WTC11 (cell line): ENCODE measurements at regions not wholly inside any gene's neighbourhood (a gene's known extent, or its start where the extent isn't known, plus 50 kb on each side); places are given as distances from the start of the nearest gene placed in this dataset.

Experiments
- ATAC-seq: fragments of 200-7000 bp; cut with Tn5 transposase; 2 replicates; pipeline ENCODE4 v1.10.0; 2021; ENCODE audit warnings: mild to moderate bottlenecking, moderate library complexity
- CTCF ChIA-PET: fragments of 300-600 bp; sonication (Branson Sonifier 250); formaldehyde crosslinking; loops from one replicate; lab custom pipeline; 2021; ENCODE audit warnings: antibody characterized with exemption; lab: Charles Lee
- POLR2A ChIA-PET: fragments of 350-600 bp; sonication (Branson Sonifier 250); formaldehyde crosslinking; loops from one replicate; lab custom pipeline; 2021; ENCODE audit warnings: antibody characterized with exemption; lab: Charles Lee
- DNase-seq: peaks from one replicate; pipeline ENCODE4 v3.0.0; 2021; ENCODE audit warnings: low spot score
- H3K27ac Mint-ChIP-seq: 2 replicates; pipeline ENCODE4 v1.8.0; 2021; ENCODE audit warnings: mixed read lengths
- H3K27me3 Mint-ChIP-seq: 2 replicates; pipeline ENCODE4 v1.8.0; 2021; ENCODE audit warnings: low read depth, mild to moderate bottlenecking, moderate library complexity, mixed read lengths
- H3K36me3 Mint-ChIP-seq: 2 replicates; pipeline ENCODE4 v1.8.0; 2021; ENCODE audit warnings: mixed read lengths
- H3K4me1 Mint-ChIP-seq: 2 replicates; pipeline ENCODE4 v1.8.0; 2022; ENCODE audit warnings: mixed read lengths
- H3K4me3 Mint-ChIP-seq: 2 replicates; pipeline ENCODE4 v1.8.0; 2021; ENCODE audit warnings: mild to moderate bottlenecking, moderate library complexity, mixed read lengths
- H3K9me3 Mint-ChIP-seq: 2 replicates; pipeline ENCODE4 v1.8.0; 2021; ENCODE audit warnings: mixed read lengths
- CBFB ChIP-seq: sonication (generic); formaldehyde crosslinking; IDR thresholded peaks from 2 replicates; pipeline ENCODE4 v1.8.1; 2022; ENCODE audit warnings: mild to moderate bottlenecking, low read depth, missing genetic modification reagents
- EMX1 ChIP-seq: fragments of 250-450 bp; sonication (Bioruptor Pico); IDR thresholded peaks from 2 replicates; pipeline ENCODE4 v1.8.0; 2021; ENCODE audit warnings: mild to moderate bottlenecking
- FOXK1 ChIP-seq: sonication (generic); formaldehyde crosslinking; IDR thresholded peaks from 2 replicates; pipeline ENCODE4 v1.8.0; 2022; ENCODE audit warnings: mild to moderate bottlenecking, moderate library complexity, missing genetic modification reagents
- FOXP1 ChIP-seq: sonication (generic); formaldehyde crosslinking; IDR thresholded peaks from 2 replicates; pipeline ENCODE4 v1.8.0; 2022; ENCODE audit warnings: missing genetic modification reagents, mild to moderate bottlenecking, moderate library complexity, borderline replicate concordance
- HMGA2 ChIP-seq: fragments of 250-450 bp; sonication (Bioruptor Pico); IDR thresholded peaks from 2 replicates; pipeline ENCODE4 v1.4.0; 2021; ENCODE audit warnings: mild to moderate bottlenecking, moderate library complexity
- MYBL2 ChIP-seq: sonication (generic); formaldehyde crosslinking; IDR thresholded peaks from 2 replicates; pipeline ENCODE4 v1.8.1; 2023; ENCODE audit warnings: mild to moderate bottlenecking, moderate library complexity, missing genetic modification reagents
- TEAD1 ChIP-seq: sonication (generic); formaldehyde crosslinking; IDR thresholded peaks from 2 replicates; pipeline ENCODE4 v1.8.0; 2022; ENCODE audit warnings: mild to moderate bottlenecking, missing genetic modification reagents
- TEAD4 ChIP-seq: sonication (generic); formaldehyde crosslinking; IDR thresholded peaks from 2 replicates; pipeline ENCODE4 v1.8.0; 2022; ENCODE audit warnings: mild to moderate bottlenecking, missing genetic modification reagents
- ZBTB21 ChIP-seq: sonication (generic); formaldehyde crosslinking; IDR thresholded peaks from 2 replicates; pipeline ENCODE4 v1.8.1; 2023; ENCODE audit warnings: mild to moderate bottlenecking, missing genetic modification reagents, borderline replicate concordance
- TF ChIP-seq, protein P1 (sequence below): sonication (generic); formaldehyde crosslinking; IDR thresholded peaks from 2 replicates; pipeline ENCODE4 v1.8.0; 2023; ENCODE audit warnings: mild to moderate bottlenecking, missing genetic modification reagents
- TF ChIP-seq, protein P2 (sequence below): sonication (generic); formaldehyde crosslinking; IDR thresholded peaks from 2 replicates; pipeline ENCODE4 v1.8.1; 2022; ENCODE audit warnings: low read depth, mild to moderate bottlenecking, moderate library complexity, missing genetic modification reagents, borderline replicate concordance
- TF ChIP-seq, protein P3 (sequence below): sonication (generic); formaldehyde crosslinking; IDR thresholded peaks from 2 replicates; pipeline ENCODE4 v1.8.1; 2022; ENCODE audit warnings: low read depth, missing genetic modification reagents, borderline replicate concordance
- TF ChIP-seq, protein P4 (sequence below): sonication (generic); formaldehyde crosslinking; IDR thresholded peaks from 2 replicates; pipeline ENCODE4 v1.8.1; 2023; ENCODE audit warnings: mild to moderate bottlenecking, missing genetic modification reagents
- TF ChIP-seq, protein P5 (sequence below): sonication (generic); formaldehyde crosslinking; IDR thresholded peaks from 2 replicates; pipeline ENCODE4 v1.8.0; 2022; ENCODE audit warnings: mild to moderate bottlenecking, missing genetic modification reagents
- TF ChIP-seq, protein P6 (sequence below): fragments of 250-450 bp; sonication (Bioruptor Pico); IDR thresholded peaks from 2 replicates; pipeline ENCODE4 v1.8.0; 2021; ENCODE audit warnings: mild to moderate bottlenecking
- TF ChIP-seq, protein P7 (sequence below): sonication (generic); formaldehyde crosslinking; IDR thresholded peaks from 2 replicates; pipeline ENCODE4 v1.8.1; 2023; ENCODE audit warnings: mild to moderate bottlenecking, missing genetic modification reagents
- TF ChIP-seq, protein P8 (sequence below): sonication (generic); formaldehyde crosslinking; IDR thresholded peaks from 2 replicates; pipeline ENCODE4 v1.8.1; 2022; ENCODE audit warnings: mild to moderate bottlenecking, missing genetic modification reagents, moderate library complexity, borderline replicate concordance

DNA sequence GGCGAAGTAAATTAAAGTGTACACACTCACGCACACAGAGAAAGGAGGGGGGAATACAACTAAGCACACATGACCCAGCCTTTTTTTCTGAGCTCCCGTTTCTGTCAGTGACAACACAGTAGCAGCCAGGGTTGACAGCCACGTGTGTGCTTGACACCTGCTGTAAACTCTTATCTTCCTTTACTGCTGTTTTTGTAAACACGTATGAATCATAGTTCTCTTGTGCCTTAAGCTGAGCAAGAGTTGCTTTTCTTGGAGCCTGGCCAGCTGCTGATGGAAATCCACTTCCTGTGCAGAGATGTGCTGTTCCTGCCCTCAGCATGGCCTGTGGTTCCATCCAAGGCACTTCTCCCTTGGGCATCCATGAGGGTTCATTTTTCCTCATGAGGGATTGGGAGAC lies 561.9 kb downstream of the GALR1 start:
- no peak overlapping the region for H3K4me3 Mint-ChIP-seq
- H3K36me3 Mint-ChIP-seq, result peaks cover 17% of the 10 kb centered on the region
- CTCF ChIA-PET, result no interaction called here
- DNase-seq (no peak), ATAC-seq (no peak)
- no peak for TF ChIP-seq MYBL2 (CRISPR knock-in tag)
- no peak for TF ChIP-seq EMX1 (CRISPR knock-in tag)
- TF ChIP-seq HMGA2 (CRISPR knock-in tag), result no peak
- no peak for TF ChIP-seq ZBTB21 (CRISPR knock-in tag)
- TF ChIP-seq, protein P1, sequence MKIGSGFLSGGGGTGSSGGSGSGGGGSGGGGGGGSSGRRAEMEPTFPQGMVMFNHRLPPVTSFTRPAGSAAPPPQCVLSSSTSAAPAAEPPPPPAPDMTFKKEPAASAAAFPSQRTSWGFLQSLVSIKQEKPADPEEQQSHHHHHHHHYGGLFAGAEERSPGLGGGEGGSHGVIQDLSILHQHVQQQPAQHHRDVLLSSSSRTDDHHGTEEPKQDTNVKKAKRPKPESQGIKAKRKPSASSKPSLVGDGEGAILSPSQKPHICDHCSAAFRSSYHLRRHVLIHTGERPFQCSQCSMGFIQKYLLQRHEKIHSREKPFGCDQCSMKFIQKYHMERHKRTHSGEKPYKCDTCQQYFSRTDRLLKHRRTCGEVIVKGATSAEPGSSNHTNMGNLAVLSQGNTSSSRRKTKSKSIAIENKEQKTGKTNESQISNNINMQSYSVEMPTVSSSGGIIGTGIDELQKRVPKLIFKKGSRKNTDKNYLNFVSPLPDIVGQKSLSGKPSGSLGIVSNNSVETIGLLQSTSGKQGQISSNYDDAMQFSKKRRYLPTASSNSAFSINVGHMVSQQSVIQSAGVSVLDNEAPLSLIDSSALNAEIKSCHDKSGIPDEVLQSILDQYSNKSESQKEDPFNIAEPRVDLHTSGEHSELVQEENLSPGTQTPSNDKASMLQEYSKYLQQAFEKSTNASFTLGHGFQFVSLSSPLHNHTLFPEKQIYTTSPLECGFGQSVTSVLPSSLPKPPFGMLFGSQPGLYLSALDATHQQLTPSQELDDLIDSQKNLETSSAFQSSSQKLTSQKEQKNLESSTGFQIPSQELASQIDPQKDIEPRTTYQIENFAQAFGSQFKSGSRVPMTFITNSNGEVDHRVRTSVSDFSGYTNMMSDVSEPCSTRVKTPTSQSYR (CRISPR knock-in tag), result no peak
- no peak for TF ChIP-seq TEAD1 (CRISPR knock-in tag)
- TF ChIP-seq, protein P2, sequence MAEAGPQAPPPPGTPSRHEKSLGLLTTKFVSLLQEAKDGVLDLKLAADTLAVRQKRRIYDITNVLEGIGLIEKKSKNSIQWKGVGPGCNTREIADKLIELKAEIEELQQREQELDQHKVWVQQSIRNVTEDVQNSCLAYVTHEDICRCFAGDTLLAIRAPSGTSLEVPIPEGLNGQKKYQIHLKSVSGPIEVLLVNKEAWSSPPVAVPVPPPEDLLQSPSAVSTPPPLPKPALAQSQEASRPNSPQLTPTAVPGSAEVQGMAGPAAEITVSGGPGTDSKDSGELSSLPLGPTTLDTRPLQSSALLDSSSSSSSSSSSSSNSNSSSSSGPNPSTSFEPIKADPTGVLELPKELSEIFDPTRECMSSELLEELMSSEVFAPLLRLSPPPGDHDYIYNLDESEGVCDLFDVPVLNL, result no peak
- TF ChIP-seq, protein P3, sequence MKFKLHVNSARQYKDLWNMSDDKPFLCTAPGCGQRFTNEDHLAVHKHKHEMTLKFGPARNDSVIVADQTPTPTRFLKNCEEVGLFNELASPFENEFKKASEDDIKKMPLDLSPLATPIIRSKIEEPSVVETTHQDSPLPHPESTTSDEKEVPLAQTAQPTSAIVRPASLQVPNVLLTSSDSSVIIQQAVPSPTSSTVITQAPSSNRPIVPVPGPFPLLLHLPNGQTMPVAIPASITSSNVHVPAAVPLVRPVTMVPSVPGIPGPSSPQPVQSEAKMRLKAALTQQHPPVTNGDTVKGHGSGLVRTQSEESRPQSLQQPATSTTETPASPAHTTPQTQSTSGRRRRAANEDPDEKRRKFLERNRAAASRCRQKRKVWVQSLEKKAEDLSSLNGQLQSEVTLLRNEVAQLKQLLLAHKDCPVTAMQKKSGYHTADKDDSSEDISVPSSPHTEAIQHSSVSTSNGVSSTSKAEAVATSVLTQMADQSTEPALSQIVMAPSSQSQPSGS (CRISPR knock-in tag), result no peak
- no peak for TF ChIP-seq FOXP1 (CRISPR knock-in tag)
- TF ChIP-seq, protein P4, sequence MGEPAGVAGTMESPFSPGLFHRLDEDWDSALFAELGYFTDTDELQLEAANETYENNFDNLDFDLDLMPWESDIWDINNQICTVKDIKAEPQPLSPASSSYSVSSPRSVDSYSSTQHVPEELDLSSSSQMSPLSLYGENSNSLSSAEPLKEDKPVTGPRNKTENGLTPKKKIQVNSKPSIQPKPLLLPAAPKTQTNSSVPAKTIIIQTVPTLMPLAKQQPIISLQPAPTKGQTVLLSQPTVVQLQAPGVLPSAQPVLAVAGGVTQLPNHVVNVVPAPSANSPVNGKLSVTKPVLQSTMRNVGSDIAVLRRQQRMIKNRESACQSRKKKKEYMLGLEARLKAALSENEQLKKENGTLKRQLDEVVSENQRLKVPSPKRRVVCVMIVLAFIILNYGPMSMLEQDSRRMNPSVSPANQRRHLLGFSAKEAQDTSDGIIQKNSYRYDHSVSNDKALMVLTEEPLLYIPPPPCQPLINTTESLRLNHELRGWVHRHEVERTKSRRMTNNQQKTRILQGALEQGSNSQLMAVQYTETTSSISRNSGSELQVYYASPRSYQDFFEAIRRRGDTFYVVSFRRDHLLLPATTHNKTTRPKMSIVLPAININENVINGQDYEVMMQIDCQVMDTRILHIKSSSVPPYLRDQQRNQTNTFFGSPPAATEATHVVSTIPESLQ (CRISPR knock-in tag), result no peak
- TF ChIP-seq TEAD4 (CRISPR knock-in tag), result no peak
- TF ChIP-seq, protein P5, sequence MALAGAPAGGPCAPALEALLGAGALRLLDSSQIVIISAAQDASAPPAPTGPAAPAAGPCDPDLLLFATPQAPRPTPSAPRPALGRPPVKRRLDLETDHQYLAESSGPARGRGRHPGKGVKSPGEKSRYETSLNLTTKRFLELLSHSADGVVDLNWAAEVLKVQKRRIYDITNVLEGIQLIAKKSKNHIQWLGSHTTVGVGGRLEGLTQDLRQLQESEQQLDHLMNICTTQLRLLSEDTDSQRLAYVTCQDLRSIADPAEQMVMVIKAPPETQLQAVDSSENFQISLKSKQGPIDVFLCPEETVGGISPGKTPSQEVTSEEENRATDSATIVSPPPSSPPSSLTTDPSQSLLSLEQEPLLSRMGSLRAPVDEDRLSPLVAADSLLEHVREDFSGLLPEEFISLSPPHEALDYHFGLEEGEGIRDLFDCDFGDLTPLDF (CRISPR knock-in tag), result no peak
- TF ChIP-seq FOXK1 (CRISPR knock-in tag), result no peak
- TF ChIP-seq, protein P6, sequence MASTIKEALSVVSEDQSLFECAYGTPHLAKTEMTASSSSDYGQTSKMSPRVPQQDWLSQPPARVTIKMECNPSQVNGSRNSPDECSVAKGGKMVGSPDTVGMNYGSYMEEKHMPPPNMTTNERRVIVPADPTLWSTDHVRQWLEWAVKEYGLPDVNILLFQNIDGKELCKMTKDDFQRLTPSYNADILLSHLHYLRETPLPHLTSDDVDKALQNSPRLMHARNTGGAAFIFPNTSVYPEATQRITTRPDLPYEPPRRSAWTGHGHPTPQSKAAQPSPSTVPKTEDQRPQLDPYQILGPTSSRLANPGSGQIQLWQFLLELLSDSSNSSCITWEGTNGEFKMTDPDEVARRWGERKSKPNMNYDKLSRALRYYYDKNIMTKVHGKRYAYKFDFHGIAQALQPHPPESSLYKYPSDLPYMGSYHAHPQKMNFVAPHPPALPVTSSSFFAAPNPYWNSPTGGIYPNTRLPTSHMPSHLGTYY (CRISPR knock-in tag), result no peak
- TF ChIP-seq, protein P7, sequence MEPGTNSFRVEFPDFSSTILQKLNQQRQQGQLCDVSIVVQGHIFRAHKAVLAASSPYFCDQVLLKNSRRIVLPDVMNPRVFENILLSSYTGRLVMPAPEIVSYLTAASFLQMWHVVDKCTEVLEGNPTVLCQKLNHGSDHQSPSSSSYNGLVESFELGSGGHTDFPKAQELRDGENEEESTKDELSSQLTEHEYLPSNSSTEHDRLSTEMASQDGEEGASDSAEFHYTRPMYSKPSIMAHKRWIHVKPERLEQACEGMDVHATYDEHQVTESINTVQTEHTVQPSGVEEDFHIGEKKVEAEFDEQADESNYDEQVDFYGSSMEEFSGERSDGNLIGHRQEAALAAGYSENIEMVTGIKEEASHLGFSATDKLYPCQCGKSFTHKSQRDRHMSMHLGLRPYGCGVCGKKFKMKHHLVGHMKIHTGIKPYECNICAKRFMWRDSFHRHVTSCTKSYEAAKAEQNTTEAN (CRISPR knock-in tag), result no peak
- TF ChIP-seq, protein P8, sequence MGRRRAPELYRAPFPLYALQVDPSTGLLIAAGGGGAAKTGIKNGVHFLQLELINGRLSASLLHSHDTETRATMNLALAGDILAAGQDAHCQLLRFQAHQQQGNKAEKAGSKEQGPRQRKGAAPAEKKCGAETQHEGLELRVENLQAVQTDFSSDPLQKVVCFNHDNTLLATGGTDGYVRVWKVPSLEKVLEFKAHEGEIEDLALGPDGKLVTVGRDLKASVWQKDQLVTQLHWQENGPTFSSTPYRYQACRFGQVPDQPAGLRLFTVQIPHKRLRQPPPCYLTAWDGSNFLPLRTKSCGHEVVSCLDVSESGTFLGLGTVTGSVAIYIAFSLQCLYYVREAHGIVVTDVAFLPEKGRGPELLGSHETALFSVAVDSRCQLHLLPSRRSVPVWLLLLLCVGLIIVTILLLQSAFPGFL (CRISPR knock-in tag), result no peak
- no peak for TF ChIP-seq CBFB (CRISPR knock-in tag)
- H3K27ac Mint-ChIP-seq, result no peak overlapping the region
- H3K9me3 Mint-ChIP-seq, result peaks cover 58% of the 10 kb centered on the region
- no peaks in the 10 kb centered on the region for H3K4me1 Mint-ChIP-seq
- H3K27me3 Mint-ChIP-seq, result no peaks in the 10 kb centered on the region; the same call in none of the 2 replicates
- POLR2A ChIA-PET, result no interaction called here
